ENCODE measurements at regions not wholly inside any gene's neighbourhood (a gene's known extent, or its start where the extent isn't known, plus 50 kb on each side); places are given as distances from the start of the nearest gene placed in this dataset.

- peak; percentile 89 for DNase-seq (ENCODE audit: low spot score)
These were observed 92.1 kb upstream of the CXCL12 start for GRCh38 chr10:44477046-44477425.

GRCh38 chr10:44478040-44478439, 93.1 kb upstream of the CXCL12 start:
- peak; percentile 49 for DNase-seq (ENCODE audit: low spot score)

DNA sequence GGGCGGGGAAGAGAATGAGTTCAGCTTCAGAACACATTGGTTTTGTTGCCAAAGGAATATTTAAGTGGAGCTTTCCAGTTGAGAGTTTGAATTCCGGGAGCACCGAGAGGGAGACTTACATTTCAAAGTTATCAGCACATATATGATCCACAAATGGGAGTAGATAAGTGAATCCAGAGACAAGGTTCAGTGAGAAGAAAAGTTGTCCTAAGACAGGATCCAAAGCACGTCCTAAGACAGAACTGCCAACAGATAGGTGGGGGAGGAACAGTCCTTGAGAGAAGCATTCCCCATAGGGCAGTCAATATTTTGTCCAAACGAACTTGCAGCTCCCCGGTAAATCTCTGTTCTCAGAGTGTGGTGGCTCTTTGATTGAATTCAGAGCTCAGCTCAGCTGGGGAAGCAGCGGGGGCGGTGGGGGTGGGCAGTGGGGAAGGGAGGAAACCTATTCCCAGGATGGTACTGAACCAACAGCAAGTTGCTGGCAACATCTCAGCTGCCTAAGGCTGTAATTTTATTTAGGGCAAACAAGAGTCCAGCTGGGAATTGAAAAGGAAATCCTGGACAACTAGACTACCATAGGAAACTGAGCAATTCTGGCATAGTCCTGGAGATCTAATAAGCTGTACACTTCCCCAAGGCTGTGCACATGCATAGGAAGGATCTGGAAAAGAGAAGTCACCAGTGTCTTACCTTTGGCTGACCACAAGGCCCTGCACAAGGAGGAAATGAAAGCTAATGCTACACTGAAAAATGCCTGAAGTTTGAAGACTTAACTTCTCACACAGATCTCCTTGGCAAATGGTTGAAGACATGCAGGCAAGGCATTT, 94.2 kb upstream of the CXCL12 start:
- DNase-seq (ENCODE audit: low spot score) = no peak

GRCh38 chr10:44492678-44493077, 107.8 kb upstream of the CXCL12 start:
- DNase-seq (ENCODE audit: low spot score) = no peak

GRCh38 chr10:44498222-44498621, 113.3 kb upstream of the CXCL12 start:
- no peak for DNase-seq (ENCODE audit: low spot score)

DNA sequence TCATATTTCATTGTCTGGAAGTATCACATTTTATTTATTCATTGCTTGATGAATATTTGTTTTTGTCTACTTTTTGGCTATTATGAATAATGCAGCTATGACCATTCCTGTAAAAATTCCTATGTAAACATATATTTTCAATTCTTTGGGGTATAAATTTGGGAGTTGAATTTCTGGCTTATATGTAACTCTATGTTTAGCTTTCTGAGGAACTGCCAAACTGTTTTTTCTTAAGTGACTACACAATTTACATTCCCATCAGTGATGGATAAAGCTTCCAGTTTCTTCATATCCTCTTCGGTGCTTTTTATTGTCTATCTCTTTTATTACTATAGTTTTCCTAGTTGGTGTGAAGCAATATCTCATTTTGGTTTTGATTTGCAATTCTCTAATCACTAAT, 115.6 kb upstream of the CXCL12 start:
- no peak for DNase-seq (ENCODE audit: low spot score)

- DNase-seq (ENCODE audit: low spot score) = no peak
These were observed 121.5 kb upstream of the CXCL12 start for GRCh38 chr10:44506386-44506785.

DNA sequence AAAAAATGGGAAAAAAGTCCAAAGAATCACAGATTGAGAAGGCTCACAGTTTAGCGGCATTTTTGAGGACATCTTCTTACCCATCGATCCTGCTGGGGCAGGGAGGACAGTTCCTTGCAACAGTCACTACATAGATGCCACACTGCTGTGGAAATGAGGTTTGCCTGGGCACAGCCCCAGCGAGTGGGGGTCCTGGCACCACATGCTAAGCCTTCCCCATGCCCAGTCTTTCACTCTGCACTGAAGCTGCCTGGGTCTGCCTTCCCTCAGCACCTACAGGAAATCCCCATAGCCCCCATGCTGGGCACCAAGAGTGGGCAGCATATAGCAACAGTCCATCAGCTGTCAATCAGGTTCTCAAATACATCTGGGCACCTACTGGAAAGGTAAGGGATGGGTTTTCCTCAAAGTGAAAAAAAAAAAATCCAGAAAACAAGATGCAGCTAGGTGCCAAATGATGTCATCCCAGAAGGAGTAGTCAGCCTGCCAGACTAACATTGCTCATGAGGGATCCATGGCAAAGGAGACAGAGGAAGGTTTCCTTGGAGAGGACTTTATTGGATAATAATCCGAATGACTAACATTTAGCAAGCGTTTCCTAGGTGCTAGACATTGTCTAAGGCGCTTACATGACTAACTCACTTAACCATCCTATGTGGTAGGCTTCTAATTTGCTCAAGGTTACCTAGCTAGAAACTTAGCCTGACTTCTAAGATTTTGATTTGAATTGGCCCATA, 125.7 kb upstream of the CXCL12 start:
- DNase-seq (ENCODE audit: low spot score) = peak; percentile 57

GRCh38 chr10:44511166-44511565, 126.3 kb upstream of the CXCL12 start:
- no peak for DNase-seq (ENCODE audit: low spot score)

GRCh38 chr10:44511601-44512000, 126.7 kb upstream of the CXCL12 start:
- no peak for DNase-seq (ENCODE audit: low spot score)

GRCh38 chr10:44512431-44513022, 127.6 kb upstream of the CXCL12 start:
- DNase-seq (ENCODE audit: low spot score) = no peak

GRCh38 chr10:44513591-44513990, 128.7 kb upstream of the CXCL12 start:
- peak; percentile 69 for DNase-seq (ENCODE audit: low spot score)

- DNase-seq (ENCODE audit: low spot score) = no peak
These were observed 132.0 kb upstream of the CXCL12 start for GRCh38 chr10:44516891-44517290.

GRCh38 chr10:44517635-44518034, 132.7 kb upstream of the CXCL12 start:
- peak; percentile 21 for DNase-seq (ENCODE audit: low spot score)

GRCh38 chr10:44519361-44519760, 134.5 kb upstream of the CXCL12 start:
- DNase-seq (ENCODE audit: low spot score) = no peak

DNA sequence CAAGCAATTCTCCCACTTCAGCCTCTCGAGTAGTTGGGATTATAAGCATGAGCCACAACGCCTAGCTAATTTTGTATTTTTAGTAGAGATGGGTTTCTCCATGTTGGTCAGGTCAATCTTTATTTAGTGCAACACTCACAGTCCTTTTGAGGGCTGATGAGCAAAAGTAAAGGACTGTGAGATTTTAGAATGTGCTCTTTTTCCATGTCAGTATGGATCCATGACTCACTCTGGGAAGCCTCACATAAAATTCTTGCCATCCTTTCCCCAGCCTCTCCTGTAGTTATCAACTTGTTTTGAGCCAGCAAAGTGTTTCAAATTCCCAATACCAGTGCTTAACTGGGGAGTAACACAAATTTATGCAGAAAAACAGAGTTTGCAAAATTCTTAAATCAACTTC, 135.8 kb upstream of the CXCL12 start:
- DNase-seq (ENCODE audit: low spot score) = no peak

DNA sequence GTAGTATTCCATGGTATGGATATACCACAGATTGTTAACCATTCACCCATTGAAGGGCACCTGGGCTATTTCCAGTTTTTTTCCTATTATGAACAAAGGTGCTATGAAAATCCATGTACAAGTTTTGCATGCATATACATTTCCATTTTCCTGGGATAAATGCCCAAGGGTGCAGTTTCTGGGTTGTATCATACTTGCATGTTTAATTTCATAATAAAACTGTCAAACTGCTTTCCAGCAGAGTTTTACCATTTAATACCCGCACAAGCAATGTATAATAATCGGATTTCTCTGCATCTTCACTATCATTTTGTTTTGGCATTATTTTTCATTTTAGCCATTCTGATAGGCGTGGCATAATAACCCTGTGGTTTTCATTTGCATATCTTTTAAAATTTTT, 154.3 kb upstream of the CXCL12 start:
- no peak for DNase-seq (ENCODE audit: low spot score)

- peak; percentile 48 for DNase-seq (ENCODE audit: low spot score)
These were observed 167.8 kb upstream of the CXCL12 start for GRCh38 chr10:44552726-44553125.

DNA sequence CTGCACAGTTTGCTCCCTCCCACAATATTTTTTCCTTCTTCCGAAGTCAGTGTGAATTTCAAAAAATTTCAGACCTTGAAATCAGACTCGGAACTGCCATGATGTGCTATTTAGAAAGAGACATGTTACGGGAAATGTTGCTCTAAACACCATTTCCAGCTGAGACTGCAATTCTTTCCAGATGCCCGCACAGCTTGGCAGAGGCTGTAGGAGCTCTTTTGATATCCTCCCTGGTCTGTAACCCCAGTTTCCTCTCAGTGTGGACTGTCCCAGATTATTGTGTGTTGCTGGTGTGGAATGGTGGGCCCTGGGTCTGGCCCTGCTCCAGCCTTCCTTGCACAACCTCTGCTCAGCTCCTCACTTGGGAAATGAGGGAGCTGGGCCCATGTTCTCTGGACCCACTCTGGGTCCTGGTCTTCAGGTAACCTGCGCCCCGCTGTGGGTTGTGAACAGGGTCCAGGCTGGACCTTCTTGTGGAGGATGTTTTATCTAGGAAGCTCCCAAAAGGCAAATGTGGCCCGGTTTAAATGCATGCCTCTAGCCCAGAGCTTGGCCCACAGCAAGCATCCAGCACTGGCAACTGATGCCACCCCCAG, 172.8 kb upstream of the CXCL12 start:
- peak; percentile 9 for DNase-seq (ENCODE audit: low spot score)

DNA sequence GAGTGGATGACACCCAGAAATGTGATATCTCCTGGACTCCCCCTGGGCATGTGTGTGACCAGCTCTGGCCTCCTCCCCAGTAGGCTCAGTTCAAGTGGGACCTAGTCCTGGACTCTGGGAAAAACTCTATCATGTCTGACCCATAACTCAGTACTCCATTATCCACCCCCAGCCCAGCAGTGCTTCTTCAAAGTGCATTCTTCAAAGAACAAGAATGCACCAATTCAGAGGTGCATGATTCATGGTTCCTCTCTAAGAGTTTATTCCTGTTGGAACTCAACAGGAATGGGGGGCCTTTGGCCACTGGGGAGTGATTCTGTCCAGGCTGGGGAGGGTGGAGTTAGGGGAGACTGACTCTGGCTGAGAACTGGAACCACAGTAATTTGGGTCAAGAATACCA, 173.6 kb upstream of the CXCL12 start:
- peak; percentile 10 for DNase-seq (ENCODE audit: low spot score)

DNA sequence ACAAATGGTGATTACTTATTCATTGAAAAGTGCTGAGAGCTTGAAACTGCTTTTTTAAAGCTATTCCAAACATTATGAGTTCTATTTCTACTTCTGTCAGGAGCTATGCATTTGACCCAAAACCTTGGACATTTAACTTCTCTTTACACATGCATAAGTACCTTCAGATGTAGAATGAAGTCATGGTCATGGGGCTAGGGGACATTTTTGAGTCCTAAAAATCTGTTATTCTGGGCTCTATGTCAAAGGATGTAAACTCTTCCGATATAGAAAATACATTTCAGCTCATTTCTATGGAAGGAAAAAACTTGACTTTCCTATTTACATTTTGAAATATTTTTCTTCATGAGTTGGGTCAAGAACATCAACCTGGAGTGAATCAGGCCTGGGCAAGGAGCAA, 179.5 kb upstream of the CXCL12 start:
- no peak for DNase-seq (ENCODE audit: low spot score)

DNA sequence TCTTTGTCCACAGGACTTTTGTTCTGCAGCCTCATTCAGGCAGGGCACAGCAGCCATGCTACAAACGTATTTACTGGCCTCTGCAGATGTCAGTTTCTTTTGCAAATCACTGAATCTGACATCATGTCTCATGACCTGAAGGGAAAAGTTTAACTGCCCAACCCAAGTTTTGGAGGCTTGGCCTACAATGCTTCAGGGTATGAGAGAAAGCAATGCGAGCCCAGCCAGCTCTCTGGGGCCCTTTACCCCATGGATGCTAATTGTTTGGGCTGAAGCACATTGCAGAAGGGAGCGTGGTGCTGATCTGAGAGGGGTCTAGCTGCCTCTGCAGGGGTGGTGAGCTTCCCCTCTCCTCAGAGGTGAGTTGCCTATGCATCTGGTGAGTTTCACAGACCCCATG, 179.9 kb upstream of the CXCL12 start:
- no peak for DNase-seq (ENCODE audit: low spot score)

GRCh38 chr10:44566786-44567185, 181.9 kb upstream of the CXCL12 start:
- DNase-seq (ENCODE audit: low spot score) = no peak
